HG03432 (cell line): ENCODE measurements at regions not wholly inside any gene's neighbourhood (a gene's known extent, or its start where the extent isn't known, plus 50 kb on each side); places are given as distances from the start of the nearest gene placed in this dataset.

ENCODE experiments used
- ATAC-seq: cut with Tn5 transposase; IDR thresholded peaks from one replicate; pipeline ENCODE4 v1.9.1; 2021; ENCODE audit warnings: mild to moderate bottlenecking, moderate library complexity; ENCODE audit not compliant: unreplicated experiment

DNA sequence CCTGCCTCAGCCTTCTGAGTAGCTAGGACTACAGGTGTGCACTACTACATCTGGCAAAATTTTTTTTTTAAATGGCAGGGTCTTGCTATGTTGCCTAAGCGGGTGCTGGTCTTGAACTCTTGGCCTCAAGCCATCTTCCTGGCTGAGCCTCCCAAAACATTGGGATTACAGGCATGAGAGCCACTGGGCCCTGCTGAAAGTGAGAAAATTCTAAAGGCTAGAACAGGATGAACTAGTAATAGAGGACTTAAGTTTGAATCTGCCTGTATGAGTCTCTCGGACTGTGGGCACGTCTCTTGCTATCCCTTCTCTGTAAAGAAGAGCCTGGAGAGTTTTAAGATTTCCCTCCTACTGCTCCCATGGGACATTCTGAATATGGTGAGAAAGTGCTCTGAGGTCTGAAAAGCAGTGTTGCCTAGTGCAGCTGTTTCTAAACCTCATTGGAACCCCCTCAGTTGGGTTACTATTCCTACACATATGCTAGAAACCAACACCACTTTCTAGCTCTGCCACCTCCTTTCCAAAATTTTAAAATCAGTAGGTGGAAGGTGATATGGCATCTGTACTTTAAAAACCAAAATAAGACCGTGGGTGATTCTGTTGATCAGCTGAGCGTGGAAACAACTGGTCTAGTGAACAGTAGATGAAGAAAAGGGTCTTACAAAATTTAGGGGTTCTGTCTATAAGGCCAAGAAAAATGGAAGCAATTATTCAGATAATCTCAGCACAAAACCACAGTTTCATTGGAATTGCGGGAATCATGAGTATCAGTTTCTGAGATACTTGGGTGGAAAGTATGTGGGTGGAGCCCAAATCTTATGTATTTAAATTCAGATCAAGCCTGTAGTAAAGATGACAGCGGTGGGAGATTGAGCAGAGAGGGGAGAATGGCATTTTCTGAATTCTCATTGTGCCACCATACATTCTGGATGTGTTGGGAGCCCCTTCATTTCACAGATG lies 259.8 kb upstream of the CXCR4 start:
- ATAC-seq, result no peak

DNA sequence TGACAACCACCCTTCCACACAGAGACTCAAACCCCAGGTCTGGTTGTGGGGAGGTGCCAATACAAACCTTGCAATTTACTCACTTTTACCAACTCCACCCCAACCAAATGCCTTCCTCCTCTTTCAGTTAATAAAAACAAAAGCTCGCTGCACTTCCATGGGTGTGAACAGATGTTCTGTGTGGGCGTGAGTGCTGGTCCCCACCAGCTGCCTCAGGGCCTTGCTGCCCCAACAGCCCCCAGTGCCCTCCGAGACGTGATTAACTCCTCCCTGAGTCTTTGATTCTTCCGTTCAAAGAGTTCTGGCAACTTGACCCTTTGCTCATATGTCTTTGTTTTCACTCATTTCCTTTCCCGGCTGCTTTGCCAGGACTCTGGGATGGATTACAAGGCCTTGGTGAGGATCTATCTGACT lies 258.9 kb upstream of the CXCR4 start:
- no peak for ATAC-seq

DNA sequence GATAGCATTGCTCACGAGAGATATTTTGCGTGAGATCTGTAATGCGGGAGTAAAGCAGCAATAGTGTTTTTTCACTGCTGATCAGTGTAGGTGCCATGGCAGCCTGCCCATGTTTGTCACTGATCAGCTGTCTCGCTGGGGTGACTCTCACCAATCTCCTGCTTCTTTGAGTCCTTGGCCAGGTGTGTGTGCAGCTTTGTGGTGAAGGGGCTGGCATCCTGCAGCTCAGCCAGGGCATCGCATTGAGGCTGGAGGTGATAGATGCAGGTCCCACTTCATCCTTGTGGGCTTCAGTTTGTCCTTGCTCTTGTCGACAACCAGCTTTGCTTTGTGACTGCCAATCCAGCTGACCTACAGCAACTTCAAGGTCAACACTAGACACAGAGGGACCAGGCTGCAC lies 258.3 kb upstream of the CXCR4 start:
- ATAC-seq, result no peak

DNA sequence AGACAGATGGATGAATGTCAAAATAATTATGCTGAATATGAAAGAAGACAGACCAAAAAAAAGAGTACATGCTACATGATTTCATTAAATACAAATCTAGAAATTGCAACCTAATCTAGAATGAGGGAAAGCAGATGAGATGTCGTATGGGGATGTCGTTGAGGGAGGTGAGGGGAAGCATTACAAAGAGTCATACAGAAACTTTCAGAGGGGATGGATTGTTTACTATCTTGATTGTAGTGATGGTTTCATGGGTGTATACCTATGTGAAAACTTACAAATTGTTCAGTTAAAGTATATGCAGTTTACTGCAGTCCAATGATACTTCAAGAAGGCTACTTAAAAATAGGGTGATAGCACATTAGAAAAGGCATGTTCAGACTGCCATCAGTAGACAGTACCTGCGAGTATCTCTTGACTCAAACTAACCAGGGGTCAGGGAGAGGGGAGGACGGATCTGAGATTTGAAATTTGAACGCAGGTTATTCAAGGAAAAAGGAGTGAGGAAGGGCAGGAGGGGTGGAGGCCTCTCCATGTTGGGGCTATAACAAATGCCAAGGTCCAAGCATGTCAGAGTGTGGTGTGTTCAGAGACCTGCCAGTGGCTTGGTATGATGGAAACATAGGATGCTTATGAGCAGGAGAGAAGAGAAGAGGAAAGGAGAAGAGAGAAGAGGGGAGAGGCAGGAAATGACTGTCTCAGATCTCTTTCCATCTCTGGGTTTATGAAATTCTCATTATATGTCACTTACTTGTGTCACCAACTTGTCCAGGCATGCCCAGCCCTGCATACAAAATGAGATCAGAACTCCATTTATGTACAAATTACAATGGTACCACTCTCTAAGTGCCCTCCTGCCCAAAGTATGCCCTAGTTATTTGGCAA lies 257.3 kb upstream of the CXCR4 start:
- peak; percentile 78 for ATAC-seq

DNA sequence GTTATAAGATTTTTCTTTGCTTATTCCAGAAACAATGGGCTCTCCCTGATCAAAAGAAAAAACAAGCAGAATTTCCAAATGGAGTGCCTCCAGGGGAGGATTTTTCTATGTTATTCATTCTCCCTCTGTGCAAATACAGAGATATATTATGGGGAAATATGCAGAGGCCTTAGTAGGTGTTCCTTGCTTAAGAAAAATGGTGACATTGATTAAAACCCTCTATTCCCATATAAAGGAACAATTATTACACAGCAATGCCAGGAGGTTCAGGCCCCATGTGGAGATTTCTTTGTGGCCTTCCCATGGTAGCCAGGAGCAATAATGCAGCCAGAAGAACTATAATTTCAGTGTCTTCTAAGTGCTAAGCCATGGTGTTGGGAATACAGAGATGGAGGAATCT lies 255.9 kb upstream of the CXCR4 start:
- no peak for ATAC-seq

DNA sequence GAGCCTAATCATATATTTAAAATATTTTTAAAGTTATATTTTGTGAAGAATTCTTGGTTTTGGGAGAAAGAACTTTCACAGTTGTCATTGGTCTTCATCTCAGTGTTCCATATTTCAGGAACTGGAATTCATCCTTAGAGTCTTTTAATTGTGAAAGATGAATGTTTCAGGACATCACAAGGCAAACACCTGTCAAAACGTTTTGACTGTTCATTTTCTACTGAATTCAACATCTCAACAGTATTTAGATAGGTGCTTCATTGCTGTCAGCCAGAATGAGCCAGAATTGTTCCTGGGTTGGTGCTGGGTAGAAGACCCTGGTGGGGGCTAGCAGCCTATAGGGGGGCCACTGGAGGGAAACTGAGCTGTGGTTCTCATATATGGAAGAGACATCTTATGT lies 255.1 kb upstream of the CXCR4 start:
- ATAC-seq, result no peak

DNA sequence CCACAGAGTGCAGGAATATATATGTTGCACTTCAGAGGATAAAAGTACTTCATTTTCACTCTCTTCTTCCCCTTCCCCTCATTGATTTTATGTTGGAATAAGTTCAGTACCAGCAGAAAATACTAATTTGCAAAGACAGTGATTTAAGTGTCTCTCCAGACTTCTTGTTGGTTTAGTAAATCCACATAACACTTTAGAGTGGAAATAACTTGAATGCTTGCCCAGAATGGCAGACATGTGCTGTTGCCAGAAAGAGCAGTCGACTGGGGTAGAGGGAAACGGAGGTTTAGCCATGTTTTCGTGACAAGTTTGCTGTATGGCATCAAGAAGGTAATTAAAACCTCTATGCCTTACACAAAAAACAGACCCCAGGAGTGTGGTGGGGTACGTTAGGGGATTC lies 246.0 kb upstream of the CXCR4 start:
- ATAC-seq, result no peak

DNA sequence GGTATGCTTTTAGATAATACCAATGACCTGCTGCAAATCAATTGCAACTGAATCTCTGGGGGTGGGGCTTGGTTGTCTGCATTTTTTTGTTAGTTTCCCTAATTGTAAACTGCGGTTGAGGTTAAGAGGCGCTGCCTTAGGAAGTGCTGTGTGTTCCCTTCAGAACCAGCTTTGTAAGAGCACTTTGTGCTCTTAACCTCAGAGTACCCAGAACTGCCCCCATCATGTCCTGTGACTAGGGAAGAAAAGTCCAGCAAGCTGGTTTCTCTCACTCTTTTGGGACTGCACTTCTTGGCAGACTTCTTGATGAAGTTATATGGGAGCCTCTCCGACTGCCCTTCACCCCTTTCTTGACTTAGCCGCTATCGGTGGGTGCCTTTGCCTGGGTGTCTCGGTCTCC lies 245.5 kb upstream of the CXCR4 start:
- no peak for ATAC-seq

DNA sequence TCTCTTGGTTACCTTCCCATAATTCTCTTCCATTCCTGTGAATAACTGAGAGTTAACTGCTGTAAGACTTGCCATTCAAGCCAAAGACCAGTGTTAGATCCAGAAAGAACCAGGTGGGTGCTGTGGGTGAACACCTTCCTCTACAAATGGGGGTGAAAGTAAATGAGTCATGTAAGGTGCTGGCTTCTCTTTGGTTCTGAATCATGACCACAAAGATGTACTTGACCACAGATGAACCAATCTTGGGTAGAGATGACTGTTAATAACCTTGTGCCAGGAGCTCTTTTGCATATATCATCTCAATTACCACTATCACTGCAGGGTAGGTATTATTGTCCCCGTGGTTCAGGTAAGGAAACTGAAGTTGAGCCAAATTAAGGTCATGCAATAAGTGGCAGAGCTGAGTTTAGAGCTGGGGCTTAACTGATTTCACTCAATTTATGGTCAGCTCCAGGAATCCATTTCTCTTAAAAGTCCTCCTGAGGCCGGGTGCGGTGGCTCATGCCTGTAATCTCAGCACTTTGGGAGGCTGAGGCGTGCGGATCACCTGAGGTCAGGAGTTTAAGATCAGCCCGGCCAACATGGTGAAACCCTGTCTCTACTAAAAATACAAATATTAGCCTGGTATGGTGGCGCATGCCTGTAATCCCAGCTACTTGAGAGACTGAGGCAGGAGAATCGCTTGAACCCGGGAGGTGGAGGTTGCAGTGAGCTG lies 244.9 kb upstream of the CXCR4 start:
- ATAC-seq, result peak; percentile 98

DNA sequence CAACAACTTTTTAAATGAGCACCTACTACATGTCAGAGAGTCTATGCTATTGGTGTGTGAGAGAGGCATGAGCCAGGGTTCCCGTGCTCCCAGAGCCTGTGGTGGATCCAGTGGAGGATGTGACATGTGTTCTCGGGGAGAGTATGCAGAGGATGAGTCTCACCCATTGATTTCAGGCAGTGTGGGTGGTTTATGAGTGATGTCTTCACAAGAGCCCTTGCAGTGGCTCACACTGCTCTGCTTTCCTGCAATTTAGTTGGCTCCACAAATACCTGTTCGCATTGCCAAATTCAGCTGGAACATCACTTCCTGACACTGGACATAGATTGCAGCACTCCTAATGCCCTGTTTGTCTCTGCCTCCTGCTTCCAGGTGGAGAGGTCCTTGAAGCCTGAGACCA lies 243.6 kb upstream of the CXCR4 start:
- ATAC-seq, result no peak

DNA sequence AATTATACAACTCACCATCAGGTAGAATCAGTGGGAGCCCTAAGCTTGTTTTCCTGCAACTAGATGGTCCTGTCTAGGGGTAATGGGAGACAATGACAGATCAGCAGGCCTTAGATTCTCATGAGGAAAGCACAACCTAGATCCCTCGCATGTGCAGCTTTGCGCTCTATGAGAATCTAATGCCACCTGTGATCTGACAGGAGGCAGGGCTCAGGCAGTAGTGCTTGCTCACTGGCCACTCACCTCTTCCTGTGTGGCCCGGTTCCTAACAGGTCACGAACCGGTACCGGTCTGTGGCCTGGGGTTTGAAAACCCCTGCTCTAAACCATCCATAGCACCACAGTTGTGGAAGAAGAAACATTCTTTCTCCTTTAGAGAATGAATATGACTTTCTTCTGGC lies 242.8 kb upstream of the CXCR4 start:
- ATAC-seq, result no peak

DNA sequence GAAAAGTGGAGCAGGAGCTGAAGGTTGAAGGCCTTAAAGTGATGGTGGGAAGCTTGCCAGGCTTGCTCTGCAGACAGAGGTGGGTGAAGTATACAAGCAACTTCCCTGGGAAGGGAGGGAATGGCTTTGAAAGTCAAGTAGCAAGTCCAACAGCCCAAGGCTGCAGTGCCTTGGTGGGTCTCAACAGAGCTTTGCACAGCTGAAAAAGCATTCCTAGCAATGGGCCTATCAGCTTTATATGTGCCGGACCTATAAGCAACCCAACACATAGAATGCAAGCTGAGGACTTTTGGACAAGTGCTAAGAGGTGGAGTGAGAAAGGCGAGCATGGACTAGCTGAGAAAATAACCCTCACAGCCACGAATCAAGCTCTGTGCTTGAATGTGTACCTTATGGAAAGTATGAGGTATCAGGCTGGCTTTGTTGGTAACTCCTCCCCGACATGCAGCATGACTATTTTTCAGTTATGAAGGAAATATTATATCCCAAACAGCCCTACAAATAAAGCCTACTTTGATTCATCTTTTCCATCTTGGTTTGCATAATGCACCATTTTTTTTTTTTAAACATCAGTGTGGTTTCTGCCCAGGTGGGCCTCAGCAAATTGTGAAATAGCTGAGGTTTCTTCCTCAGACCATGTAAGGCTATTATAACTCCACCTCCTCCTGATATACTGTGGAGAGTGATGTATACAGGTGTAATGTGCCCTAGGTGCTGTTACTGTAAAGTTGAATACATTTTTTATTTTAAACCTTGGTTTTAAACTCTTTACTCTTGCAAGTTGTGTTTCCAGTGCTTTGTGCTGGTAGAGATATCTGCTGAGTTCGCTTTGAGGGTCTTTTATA lies 241.4 kb upstream of the CXCR4 start:
- ATAC-seq, result no peak

DNA sequence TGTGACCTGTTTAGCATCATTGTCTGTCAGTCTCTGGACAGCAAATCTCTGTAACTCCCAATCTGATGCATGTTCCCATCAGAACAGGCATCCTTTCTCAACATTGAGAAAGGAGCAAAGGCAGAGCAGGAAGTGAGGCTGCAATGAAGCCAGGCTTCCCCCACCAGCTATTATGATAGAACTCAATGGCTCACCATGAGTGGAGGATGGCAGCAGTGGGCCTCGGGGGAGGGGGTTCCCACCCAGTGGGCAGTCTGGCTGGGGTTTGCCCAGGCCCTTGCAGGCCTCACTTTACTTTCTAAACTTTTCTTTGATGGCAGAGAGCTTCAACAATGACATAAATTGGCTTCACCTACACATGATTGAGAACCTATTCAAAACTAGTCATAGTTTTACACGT lies 240.6 kb upstream of the CXCR4 start:
- no peak for ATAC-seq

DNA sequence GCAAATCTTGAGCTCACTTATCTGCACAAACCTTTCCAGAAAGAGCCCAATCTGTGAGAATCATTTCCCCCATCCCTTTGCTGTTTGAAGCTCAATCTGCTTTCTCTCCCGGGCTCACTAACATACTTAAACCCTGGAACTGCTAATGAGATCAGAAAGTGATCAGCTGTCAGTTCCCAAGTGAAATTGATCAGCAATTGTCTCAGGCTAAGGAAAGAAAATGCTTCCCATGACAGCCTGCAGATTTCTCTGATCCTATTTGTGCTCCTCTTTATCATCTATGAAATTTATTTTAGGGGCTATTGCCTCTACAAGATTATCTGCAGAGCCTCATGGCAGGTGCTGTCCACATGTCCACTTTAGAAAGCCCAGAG lies 239.0 kb upstream of the CXCR4 start:
- ATAC-seq, result no peak

DNA sequence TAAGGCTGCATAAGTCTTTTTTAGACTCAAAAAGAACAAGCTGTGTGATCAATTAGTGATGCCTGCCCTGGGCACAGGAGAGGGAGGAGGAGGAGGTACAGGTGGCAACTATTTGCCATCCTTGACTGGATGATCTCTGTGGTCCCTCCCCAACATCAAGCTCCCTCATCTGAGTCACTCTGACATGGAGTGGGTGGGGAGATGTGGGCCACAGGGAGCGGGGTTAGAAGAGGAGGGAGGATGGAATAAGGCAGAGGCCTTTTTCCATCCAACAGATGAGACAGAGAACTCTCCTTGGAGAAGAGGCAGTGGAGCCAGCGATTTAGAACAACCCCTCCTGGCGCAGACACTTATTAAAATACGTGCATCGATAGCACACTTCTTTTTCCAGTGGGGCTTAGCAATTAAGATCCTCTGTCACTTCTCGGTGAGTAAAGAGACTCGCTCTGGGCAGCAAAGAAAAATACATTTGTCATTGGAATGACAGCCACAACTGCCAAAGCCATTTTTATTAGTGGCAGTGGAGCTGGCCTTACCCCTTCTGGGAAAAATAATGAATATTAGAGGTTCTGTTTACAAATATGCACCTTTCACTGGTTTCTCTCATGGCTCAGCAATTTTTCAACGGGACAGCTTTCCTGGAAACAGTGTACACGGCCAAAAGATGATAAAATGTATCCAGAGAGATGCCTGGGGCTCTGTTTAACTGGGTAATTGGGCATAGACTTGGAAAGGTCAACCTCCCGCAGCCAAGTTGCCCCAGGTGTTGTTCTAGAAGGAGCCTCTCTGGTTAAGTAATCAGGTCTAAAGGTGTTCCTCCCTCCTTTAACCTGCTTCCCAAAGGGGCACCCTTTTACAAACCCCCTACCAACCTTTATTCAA lies 238.4 kb upstream of the CXCR4 start:
- no peak for ATAC-seq

DNA sequence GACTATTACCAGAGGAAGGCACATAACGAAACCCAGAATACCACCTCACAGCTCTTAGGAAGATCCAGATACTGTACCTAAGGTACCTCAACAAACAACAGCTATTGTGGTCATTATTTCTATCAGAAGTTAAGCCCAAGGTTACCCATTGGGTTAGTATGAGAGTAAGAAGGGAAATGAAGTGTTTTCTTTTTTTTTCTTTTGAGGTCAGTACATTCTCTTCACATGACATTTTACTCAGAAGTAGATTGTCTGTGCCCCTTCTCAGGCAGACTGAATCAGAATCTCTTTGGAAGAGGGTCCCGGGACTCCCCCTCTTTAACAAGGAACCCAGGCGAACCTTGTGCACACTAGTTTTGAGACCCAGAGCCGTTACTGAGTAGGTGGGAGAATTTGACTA lies 233.7 kb upstream of the CXCR4 start:
- no peak for ATAC-seq

DNA sequence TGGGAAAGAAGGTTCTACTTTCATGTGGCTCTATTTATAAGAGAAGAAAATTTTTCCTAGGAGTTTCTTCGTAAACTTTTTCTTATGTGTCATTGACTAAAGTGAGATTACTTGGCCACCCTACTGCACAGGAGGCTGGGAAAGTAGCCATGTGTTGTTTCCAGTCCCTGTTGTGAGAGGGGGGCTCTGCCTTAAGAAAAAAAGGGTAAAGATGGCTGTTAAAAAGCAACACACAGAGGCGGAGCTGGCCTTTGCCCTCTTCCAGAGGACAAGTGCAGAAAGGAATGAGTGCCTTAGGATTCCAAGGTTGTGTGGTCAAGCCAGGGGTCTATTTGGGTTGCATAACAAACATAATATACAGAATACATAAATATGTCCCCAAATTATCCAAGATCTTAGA lies 230.0 kb upstream of the CXCR4 start:
- ATAC-seq, result no peak

DNA sequence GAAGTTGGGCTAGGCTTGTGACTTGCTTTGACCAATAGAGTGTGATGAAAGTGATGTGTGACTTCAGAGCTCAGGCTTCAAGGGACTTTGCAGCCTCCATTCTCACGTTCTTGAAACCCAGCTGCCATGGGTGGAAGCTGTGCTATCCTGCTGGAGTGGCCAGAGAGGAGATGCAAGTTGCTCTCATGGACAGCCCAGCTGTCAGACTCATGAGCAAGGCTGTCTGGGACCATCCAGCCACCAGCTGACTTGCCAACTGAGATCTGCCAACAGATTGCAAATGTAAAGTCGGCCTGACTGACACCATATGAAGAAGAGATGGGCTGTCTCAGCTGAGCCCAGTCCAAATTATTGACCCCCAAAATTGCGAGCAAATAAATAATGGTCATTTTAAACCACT lies 226.4 kb upstream of the CXCR4 start:
- ATAC-seq, result no peak

DNA sequence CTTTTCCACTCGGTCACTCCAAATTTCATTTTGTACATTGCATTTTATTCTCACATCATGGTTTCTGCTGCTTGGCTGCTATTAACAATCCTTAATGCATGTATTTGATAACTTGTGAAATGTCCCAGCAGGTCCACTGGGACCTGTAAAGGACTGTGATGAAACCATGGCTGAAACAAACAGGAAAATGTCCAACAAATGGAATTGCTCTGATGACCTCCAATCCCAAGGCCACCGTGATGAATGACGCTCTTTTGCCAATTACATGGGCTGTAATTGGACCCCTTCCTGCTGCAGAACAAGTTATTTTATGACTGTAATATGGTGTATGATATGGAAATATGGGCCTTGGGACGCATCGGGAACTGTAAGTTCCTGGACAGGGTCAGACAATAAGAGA lies 224.2 kb upstream of the CXCR4 start:
- no peak for ATAC-seq
